Cardiac muscle cell (in vitro differentiated cells and primary cell): ENCODE measurements at regions not wholly inside any gene's neighbourhood (a gene's known extent, or its start where the extent isn't known, plus 50 kb on each side); places are given as distances from the start of the nearest gene placed in this dataset.
A peak's percentile ranks its signal among the peaks of the same experiment; 100 is the strongest.
"Not testable (repeated sequence)": the region's sequence is repeated elsewhere in the genome, so short reads cannot be mapped to it uniquely, and the experiment has no call there.

Source experiments
- DNase-seq, 2 donors: peaks; one replicate each; pipeline versions ENCODE4 v3.0.0 to v3.0.0-alpha.2; 2010 to 2017; ENCODE audit warnings: low read depth in 1 of 2, low spot score in 1 of 2
- H3K27ac ChIP-seq: fragments of 200-600 bp; sonication (generic); 2 replicates; pipeline ENCODE4 v1.5.1; 2016
- H3K27me3 ChIP-seq: fragments of 200-600 bp; sonication (generic); 2 replicates; pipeline ENCODE4 v1.6.0; 2016; ENCODE audit warnings: control low read depth
- H3K36me3 ChIP-seq: fragments of 200-600 bp; sonication (generic); 2 replicates; pipeline ENCODE4 v1.5.1; 2016; ENCODE audit warnings: control low read depth
- H3K4me1 ChIP-seq: fragments of 200-600 bp; sonication (generic); 2 replicates; pipeline ENCODE4 v1.8.1; 2017; ENCODE audit warnings: low read depth, mild to moderate bottlenecking, mixed run types
- H3K4me3 ChIP-seq: fragments of 200-600 bp; sonication (generic); 2 replicates; pipeline ENCODE4 v1.5.1; 2016; ENCODE audit warnings: mild to moderate bottlenecking
- H3K9me3 ChIP-seq: fragments of 200-600 bp; sonication (generic); 2 replicates; pipeline ENCODE4 v1.5.1; 2017; ENCODE audit warnings: low read depth, mild to moderate bottlenecking, control low read depth
- CTCF ChIP-seq: IDR thresholded peaks from 2 replicates; pipeline ENCODE4 v1.5.1; 2012; ENCODE audit warnings: low read depth, mild to moderate bottlenecking, low read length

GRCh38 chr3:80733522-80734176, 965.9 kb upstream of the ROBO1 start:
- DNase-seq, result peak; percentile 1 to 89
- H3K4me3 ChIP-seq, result no peak overlapping the region

GRCh38 chr3:80727561-80727960, 959.8 kb upstream of the ROBO1 start:
- not testable (repeated sequence) for H3K27me3 ChIP-seq, H3K4me3 ChIP-seq, H3K9me3 ChIP-seq, DNase-seq, H3K36me3 ChIP-seq, H3K27ac ChIP-seq, H3K4me1 ChIP-seq

More at GRCh38 chr3:80733522-80734176, 965.9 kb upstream of the ROBO1 start:
- TF ChIP-seq CTCF, result no peak
- no peaks in the 10 kb centered on the region for H3K36me3 ChIP-seq
- H3K27me3 ChIP-seq, result no peaks in the 10 kb centered on the region
- no peak overlapping the region for H3K27ac ChIP-seq
- no peaks in the 10 kb centered on the region for H3K9me3 ChIP-seq
- no peaks in the 10 kb centered on the region for H3K4me1 ChIP-seq

GRCh38 chr3:80709597-80710322, 942.0 kb upstream of the ROBO1 start:
- not testable (repeated sequence) for DNase-seq, H3K27me3 ChIP-seq, H3K36me3 ChIP-seq, H3K27ac ChIP-seq, H3K4me3 ChIP-seq, H3K9me3 ChIP-seq, H3K4me1 ChIP-seq

- no peaks in the 10 kb centered on the region for H3K27me3 ChIP-seq
- DNase-seq, result no peak
- no peak for TF ChIP-seq CTCF
- no peaks in the 10 kb centered on the region for H3K36me3 ChIP-seq
- H3K4me1 ChIP-seq, result no peaks in the 10 kb centered on the region
- H3K27ac ChIP-seq, result no peak overlapping the region
- H3K9me3 ChIP-seq, result no peaks in the 10 kb centered on the region
- H3K4me3 ChIP-seq, result no peak overlapping the region
These were observed 937.5 kb upstream of the ROBO1 start for GRCh38 chr3:80705290-80705689.

GRCh38 chr3:80701349-80701748, 933.6 kb upstream of the ROBO1 start:
- Histone ChIP-seq H3K27ac (no peak overlapping the region), H3K4me1 (no peaks in the 10 kb centered on the region), H3K36me3 (no peaks in the 10 kb centered on the region), H3K9me3 (no peaks in the 10 kb centered on the region), H3K27me3 (no peaks in the 10 kb centered on the region), H3K4me3 (no peak overlapping the region)
- no peak for TF ChIP-seq CTCF
- no peak for DNase-seq

GRCh38 chr3:80697291-80697690, 929.5 kb upstream of the ROBO1 start:
- Histone ChIP-seq H3K4me3 (no peak overlapping the region), H3K4me1 (no peaks in the 10 kb centered on the region), H3K27me3 (no peaks in the 10 kb centered on the region), H3K36me3 (no peaks in the 10 kb centered on the region), H3K27ac (no peak overlapping the region), H3K9me3 (no peaks in the 10 kb centered on the region)
- DNase-seq, result no peak
- TF ChIP-seq CTCF, result no peak
